Neural cell (in vitro differentiated cells): ENCODE measurements at regions not wholly inside any gene's neighbourhood (a gene's known extent, or its start where the extent isn't known, plus 50 kb on each side); places are given as distances from the start of the nearest gene placed in this dataset.

Source experiments
- H2AFZ ChIP-seq: fragments of 200-600, 300-800 bp; sonication (generic), shearing (Covaris generic); 2 replicates; pipeline ENCODE4 v1.6.0; 2014; ENCODE audit warnings: low read depth, mild to moderate bottlenecking, antibody characterized with exemption, low read length, moderate library complexity
- H3F3A ChIP-seq: fragments of 200-600 bp; shearing (Covaris generic); 2 replicates; pipeline ENCODE4 v1.6.1; 2016; ENCODE audit warnings: mild to moderate bottlenecking, moderate library complexity, mixed read lengths, antibody characterized with exemption, low read length; ENCODE audit not compliant: insufficient read depth, poor library complexity, severe bottlenecking
- H3K27ac ChIP-seq: fragments of 200-600, 300-800 bp; sonication (generic), shearing (Covaris generic); 2 replicates; pipeline ENCODE4 v1.5.1; 2014; ENCODE audit warnings: mild to moderate bottlenecking, low read length, moderate library complexity
- H3K27me3 ChIP-seq: fragments of 300-800, 200-600 bp; sonication (generic), shearing (Covaris generic); 2 replicates; pipeline ENCODE4 v1.6.0; 2014; ENCODE audit warnings: mild to moderate bottlenecking, low read depth, low read length, moderate library complexity; ENCODE audit not compliant: insufficient read depth
- H3K36me3 ChIP-seq: fragments of 300-800, 200-600 bp; sonication (generic), shearing (Covaris generic); 2 replicates; pipeline ENCODE4 v1.5.1; 2014; ENCODE audit warnings: mild to moderate bottlenecking, antibody characterized with exemption, low read length, moderate library complexity; ENCODE audit not compliant: insufficient read depth
- H3K4me2 ChIP-seq: fragments of 300-800, 200-600 bp; sonication (generic), shearing (Covaris generic); 2 replicates; pipeline ENCODE4 v1.6.0; 2014; ENCODE audit warnings: mild to moderate bottlenecking, low read length
- H3K4me3 ChIP-seq: fragments of 300-800, 200-600 bp; sonication (generic), shearing (Covaris generic); 2 replicates; pipeline ENCODE4 v1.5.1; 2014; ENCODE audit warnings: mild to moderate bottlenecking, low read length, moderate library complexity
- H3K79me2 ChIP-seq: fragments of 200-600 bp; shearing (Covaris generic); replicated peaks from 2 replicates; pipeline ENCODE4 v1.6.0; 2014; ENCODE audit warnings: mild to moderate bottlenecking, low read length, moderate library complexity; ENCODE audit not compliant: insufficient read depth
- H3K9ac ChIP-seq: fragments of 300-800, 200-600 bp; sonication (generic), shearing (Covaris generic); 2 replicates; pipeline ENCODE4 v1.6.1; 2016; ENCODE audit warnings: mild to moderate bottlenecking, low read length, mixed read lengths
- H3K9me2 ChIP-seq: fragments of 200-600 bp; shearing (Covaris generic); 2 replicates; pipeline ENCODE4 v1.6.1; 2016; ENCODE audit warnings: mild to moderate bottlenecking, low read length, mixed read lengths; ENCODE audit not compliant: insufficient read depth
- H3K9me3 ChIP-seq: fragments of 200-600, 300-800 bp; sonication (generic), shearing (Covaris generic); 2 replicates; pipeline ENCODE4 v1.6.1; 2016; ENCODE audit warnings: mild to moderate bottlenecking, mixed run types, low read length, moderate library complexity, mixed read lengths
- H4K20me1 ChIP-seq: fragments of 200-600 bp; shearing (Covaris generic); 2 replicates; pipeline ENCODE4 v1.6.1; 2016; ENCODE audit warnings: mild to moderate bottlenecking, mixed run types; ENCODE audit not compliant: insufficient read depth
- EP300 ChIP-seq: fragments of 450-650 bp; conservative IDR thresholded peaks from 2 replicates; pipeline ENCODE4 v1.6.1; 2014; ENCODE audit warnings: antibody characterized with exemption, mild to moderate bottlenecking, moderate library complexity; ENCODE audit not compliant: poor library complexity, severe bottlenecking
- EZH2 ChIP-seq: fragments of 200-600, 300-800 bp; shearing (Covaris generic), sonication (generic); IDR thresholded peaks from 2 replicates; pipeline ENCODE4 v1.6.1; 2014; ENCODE audit warnings: antibody characterized with exemption, low read length, borderline replicate concordance, mild to moderate bottlenecking; ENCODE audit not compliant: insufficient read depth, poor library complexity, severe bottlenecking
- POLR2AphosphoS5 ChIP-seq: IDR thresholded peaks from 2 replicates; pipeline ENCODE4 v1.6.1; 2012
- RAD21 ChIP-seq: fragments of 450-650 bp; conservative IDR thresholded peaks from 2 replicates; pipeline ENCODE4 v1.6.1; 2014; ENCODE audit warnings: antibody characterized with exemption, mild to moderate bottlenecking, moderate library complexity
- TF ChIP-seq, protein P1 (sequence below): IDR thresholded peaks from 2 replicates; pipeline ENCODE4 v1.6.1; 2012; ENCODE audit warnings: borderline replicate concordance
- TF ChIP-seq, protein P2 (sequence below): fragments of 450-650 bp; IDR thresholded peaks from 2 replicates; pipeline ENCODE4 v1.5.1; 2014; ENCODE audit warnings: antibody characterized with exemption, mild to moderate bottlenecking, moderate library complexity; ENCODE audit not compliant: poor library complexity, severe bottlenecking

DNA sequence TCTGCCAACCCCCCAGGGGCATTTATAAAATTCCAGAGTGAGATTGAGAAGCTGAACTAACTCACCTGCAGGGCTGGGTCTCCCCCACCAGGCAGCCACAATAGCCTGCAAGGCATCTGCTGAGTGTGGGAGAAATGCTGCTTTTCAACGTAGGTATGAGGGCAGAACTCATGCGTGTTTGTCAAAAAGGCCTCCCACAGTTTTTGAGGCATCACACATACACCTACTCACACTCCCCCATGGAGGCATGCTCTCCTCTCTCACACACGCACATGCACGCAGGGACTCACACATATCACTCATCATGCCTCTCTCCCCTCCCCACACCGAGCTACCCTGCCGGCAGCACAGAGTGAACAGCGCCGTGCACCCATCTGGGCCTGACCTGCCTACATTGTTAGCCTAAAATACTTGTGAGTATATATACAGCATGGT, 390.5 kb downstream of the FGF9 start:
- Histone ChIP-seq H3K9me2 (no peaks in the 10 kb centered on the region), H3K79me2 (no peaks in the 10 kb centered on the region), H3F3A (no peaks in the 10 kb centered on the region), H3K9me3 (no peaks in the 10 kb centered on the region), H3K27ac (no peak overlapping the region), H3K4me3 (no peak overlapping the region), H2AFZ (no peak overlapping the region), H3K4me2 (no peak overlapping the region), H3K9ac (no peak overlapping the region), H3K36me3 (no peaks in the 10 kb centered on the region), H3K27me3 (no peaks in the 10 kb centered on the region), H4K20me1 (no peaks in the 10 kb centered on the region)
- no peak for TF ChIP-seq POLR2AphosphoS5

DNA sequence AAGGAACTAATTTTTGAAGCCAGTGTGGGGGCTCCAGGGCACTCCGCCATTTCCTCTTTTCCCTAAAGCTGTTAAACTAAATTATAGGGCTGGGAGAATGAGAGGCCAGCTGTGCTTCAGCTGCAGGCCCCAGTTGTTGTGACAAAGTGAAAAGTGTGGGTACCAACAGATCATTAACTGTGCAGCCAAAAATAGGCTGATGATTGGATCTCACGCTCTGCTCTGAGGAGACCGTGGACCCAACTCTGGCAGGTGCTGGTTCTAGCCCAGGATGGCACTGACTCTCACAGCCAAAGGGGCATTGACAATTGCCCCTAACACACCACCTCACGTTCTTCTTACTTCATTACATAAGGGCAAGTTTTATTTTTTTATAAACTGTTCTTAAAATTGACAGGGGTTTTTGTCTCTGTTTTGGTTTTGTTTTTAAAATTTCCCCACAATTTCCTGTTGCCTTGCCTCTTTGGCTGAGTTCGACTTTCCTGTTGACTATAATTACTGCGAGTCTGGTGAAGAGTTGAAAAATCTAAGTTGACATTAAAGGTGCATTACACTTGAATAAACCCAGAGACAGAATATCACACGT, 391.0 kb downstream of the FGF9 start:
- Histone ChIP-seq H3K27ac (no peak overlapping the region), H3K27me3 (no peaks in the 10 kb centered on the region), H3K9ac (no peak overlapping the region), H3K9me2 (no peaks in the 10 kb centered on the region), H2AFZ (no peak overlapping the region), H3K36me3 (no peaks in the 10 kb centered on the region), H3K4me2 (no peak overlapping the region), H3K9me3 (no peaks in the 10 kb centered on the region), H3F3A (no peaks in the 10 kb centered on the region), H3K79me2 (no peaks in the 10 kb centered on the region), H3K4me3 (no peak overlapping the region), H4K20me1 (no peaks in the 10 kb centered on the region)
- TF ChIP-seq, protein P1, sequence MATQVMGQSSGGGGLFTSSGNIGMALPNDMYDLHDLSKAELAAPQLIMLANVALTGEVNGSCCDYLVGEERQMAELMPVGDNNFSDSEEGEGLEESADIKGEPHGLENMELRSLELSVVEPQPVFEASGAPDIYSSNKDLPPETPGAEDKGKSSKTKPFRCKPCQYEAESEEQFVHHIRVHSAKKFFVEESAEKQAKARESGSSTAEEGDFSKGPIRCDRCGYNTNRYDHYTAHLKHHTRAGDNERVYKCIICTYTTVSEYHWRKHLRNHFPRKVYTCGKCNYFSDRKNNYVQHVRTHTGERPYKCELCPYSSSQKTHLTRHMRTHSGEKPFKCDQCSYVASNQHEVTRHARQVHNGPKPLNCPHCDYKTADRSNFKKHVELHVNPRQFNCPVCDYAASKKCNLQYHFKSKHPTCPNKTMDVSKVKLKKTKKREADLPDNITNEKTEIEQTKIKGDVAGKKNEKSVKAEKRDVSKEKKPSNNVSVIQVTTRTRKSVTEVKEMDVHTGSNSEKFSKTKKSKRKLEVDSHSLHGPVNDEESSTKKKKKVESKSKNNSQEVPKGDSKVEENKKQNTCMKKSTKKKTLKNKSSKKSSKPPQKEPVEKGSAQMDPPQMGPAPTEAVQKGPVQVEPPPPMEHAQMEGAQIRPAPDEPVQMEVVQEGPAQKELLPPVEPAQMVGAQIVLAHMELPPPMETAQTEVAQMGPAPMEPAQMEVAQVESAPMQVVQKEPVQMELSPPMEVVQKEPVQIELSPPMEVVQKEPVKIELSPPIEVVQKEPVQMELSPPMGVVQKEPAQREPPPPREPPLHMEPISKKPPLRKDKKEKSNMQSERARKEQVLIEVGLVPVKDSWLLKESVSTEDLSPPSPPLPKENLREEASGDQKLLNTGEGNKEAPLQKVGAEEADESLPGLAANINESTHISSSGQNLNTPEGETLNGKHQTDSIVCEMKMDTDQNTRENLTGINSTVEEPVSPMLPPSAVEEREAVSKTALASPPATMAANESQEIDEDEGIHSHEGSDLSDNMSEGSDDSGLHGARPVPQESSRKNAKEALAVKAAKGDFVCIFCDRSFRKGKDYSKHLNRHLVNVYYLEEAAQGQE = no peak

DNA sequence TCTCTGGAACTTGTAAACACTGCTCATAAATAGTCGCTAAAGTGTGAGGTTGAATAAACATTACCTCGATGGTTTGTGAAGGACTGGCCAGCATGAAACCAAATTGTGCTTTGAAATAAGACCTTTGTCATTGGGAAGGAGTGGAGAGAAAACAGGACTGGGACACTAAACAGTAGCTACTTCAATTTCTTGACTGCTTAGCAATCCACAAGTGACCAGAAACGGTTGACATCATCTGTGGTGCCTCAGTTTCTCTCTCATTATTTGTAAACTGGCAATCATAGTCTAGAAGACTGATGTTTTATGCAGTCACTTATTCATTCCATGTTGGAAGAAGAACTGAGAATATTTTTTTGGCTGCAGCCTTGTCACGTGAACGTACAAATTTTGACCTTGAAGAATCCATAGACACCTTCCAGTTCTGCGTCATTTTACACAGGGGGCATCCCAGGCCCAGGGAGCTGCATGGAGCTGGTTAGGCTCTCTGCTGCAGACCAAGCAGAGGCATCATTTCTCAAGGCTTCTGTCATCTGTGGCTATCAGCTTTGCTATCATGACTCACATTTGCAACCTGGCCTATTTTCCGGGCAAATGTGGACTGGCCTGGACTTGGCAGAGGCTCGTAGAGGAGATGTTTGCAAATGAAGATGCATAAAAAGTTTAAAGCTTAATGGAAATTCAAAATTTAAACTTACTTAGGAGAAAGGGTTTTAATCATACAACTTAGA, 391.8 kb downstream of the FGF9 start:
- Histone ChIP-seq H2AFZ (no peak overlapping the region), H3K36me3 (no peaks in the 10 kb centered on the region), H3K4me2 (no peak overlapping the region), H3K27ac (no peak overlapping the region), H3K79me2 (no peaks in the 10 kb centered on the region), H3F3A (no peaks in the 10 kb centered on the region), H3K9me2 (no peaks in the 10 kb centered on the region), H3K4me3 (no peak overlapping the region), H3K27me3 (no peaks in the 10 kb centered on the region), H4K20me1 (no peaks in the 10 kb centered on the region), H3K9me3 (no peaks in the 10 kb centered on the region), H3K9ac (no peak overlapping the region)
- TF ChIP-seq, protein P2, sequence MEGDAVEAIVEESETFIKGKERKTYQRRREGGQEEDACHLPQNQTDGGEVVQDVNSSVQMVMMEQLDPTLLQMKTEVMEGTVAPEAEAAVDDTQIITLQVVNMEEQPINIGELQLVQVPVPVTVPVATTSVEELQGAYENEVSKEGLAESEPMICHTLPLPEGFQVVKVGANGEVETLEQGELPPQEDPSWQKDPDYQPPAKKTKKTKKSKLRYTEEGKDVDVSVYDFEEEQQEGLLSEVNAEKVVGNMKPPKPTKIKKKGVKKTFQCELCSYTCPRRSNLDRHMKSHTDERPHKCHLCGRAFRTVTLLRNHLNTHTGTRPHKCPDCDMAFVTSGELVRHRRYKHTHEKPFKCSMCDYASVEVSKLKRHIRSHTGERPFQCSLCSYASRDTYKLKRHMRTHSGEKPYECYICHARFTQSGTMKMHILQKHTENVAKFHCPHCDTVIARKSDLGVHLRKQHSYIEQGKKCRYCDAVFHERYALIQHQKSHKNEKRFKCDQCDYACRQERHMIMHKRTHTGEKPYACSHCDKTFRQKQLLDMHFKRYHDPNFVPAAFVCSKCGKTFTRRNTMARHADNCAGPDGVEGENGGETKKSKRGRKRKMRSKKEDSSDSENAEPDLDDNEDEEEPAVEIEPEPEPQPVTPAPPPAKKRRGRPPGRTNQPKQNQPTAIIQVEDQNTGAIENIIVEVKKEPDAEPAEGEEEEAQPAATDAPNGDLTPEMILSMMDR = no peak
- TF ChIP-seq RAD21 = no peak
- no peak for TF ChIP-seq POLR2AphosphoS5
- TF ChIP-seq EZH2 = no peak
- TF ChIP-seq EP300 = no peak
